ENCODE measurements at regions not wholly inside any gene's neighbourhood (a gene's known extent, or its start where the extent isn't known, plus 50 kb on each side); places are given as distances from the start of the nearest gene placed in this dataset.

DNA sequence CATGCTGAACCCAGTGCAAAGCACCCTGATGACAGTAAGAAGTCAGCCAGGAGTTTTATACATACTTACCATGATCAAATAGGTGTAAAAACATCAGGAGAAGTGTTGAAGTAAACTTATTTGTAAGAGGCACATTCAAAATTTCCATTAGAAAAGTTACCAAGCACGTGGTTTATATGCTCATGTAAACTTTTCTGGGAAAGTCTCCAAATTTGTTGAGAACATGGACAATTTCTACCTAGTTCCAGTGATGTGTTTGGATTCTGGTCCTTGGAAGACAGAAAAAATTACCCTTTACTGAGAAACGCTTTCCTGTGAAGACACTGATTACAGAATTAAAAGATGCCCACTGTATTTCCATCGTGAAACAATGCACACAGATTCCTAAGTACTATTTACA, 288.9 kb upstream of the CDH4 start:
- Histone ChIP-seq H3K4me3 (ENCODE audit: low read depth, low read length) (no peak overlapping the region), H3K36me3 (no peaks in the 10 kb centered on the region), H3K27ac (no peak overlapping the region), H3K9me3 (ENCODE audit: severe bottlenecking) (no peaks in the 10 kb centered on the region), H3K27me3 (ENCODE audit: insufficient read depth, low read depth, severe bottlenecking) (peaks cover 76% of the 10 kb centered on the region)
- TF ChIP-seq, protein P1, sequence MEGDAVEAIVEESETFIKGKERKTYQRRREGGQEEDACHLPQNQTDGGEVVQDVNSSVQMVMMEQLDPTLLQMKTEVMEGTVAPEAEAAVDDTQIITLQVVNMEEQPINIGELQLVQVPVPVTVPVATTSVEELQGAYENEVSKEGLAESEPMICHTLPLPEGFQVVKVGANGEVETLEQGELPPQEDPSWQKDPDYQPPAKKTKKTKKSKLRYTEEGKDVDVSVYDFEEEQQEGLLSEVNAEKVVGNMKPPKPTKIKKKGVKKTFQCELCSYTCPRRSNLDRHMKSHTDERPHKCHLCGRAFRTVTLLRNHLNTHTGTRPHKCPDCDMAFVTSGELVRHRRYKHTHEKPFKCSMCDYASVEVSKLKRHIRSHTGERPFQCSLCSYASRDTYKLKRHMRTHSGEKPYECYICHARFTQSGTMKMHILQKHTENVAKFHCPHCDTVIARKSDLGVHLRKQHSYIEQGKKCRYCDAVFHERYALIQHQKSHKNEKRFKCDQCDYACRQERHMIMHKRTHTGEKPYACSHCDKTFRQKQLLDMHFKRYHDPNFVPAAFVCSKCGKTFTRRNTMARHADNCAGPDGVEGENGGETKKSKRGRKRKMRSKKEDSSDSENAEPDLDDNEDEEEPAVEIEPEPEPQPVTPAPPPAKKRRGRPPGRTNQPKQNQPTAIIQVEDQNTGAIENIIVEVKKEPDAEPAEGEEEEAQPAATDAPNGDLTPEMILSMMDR (IDR thresholded peaks at IDR 0.05; ENCODE audit: low read depth, low read length), result no peak
- DNase-seq, result no peak

DNA sequence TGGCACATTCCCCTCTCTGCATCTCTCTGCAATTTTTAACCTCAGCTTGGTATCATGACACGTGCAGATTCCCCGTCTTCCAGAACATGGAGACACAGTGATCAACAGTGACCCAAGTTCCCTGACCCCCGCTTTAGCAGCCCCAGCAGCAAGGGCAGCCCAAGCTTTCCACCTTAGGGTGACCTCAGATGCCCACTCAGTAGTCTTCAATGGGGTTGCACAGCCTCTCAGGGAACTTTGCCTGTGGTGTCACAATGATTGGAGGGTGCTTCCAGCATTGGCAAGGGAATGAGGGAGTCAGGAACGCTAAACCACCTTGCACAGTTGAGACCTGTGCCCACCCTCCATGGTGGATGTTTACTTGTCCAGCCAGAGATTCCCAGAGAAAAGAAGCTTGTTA, 287.1 kb upstream of the CDH4 start:
- no peak for DNase-seq
- no peaks in the 10 kb centered on the region for H3K36me3 ChIP-seq
- peaks cover 84% of the 10 kb centered on the region for H3K27me3 ChIP-seq (ENCODE audit: insufficient read depth, low read depth, severe bottlenecking)
- no peak overlapping the region for H3K27ac ChIP-seq
- no peak overlapping the region for H3K4me3 ChIP-seq (ENCODE audit: low read depth, low read length)
- H3K9me3 ChIP-seq (ENCODE audit: severe bottlenecking), result no peaks in the 10 kb centered on the region
- TF ChIP-seq, protein P1 (IDR thresholded peaks at IDR 0.05; ENCODE audit: low read depth, low read length), result no peak

GRCh38 chr20:60966031-60966430, 286.0 kb upstream of the CDH4 start:
- Histone ChIP-seq H3K36me3 (no peaks in the 10 kb centered on the region), H3K27me3 (ENCODE audit: insufficient read depth, low read depth, severe bottlenecking) (peaks cover 81% of the 10 kb centered on the region), H3K9me3 (ENCODE audit: severe bottlenecking) (no peaks in the 10 kb centered on the region), H3K27ac (no peak overlapping the region), H3K4me3 (ENCODE audit: low read depth, low read length) (no peak overlapping the region)
- TF ChIP-seq, protein P1 (IDR thresholded peaks at IDR 0.05; ENCODE audit: low read depth, low read length), result no peak
- DNase-seq, result no peak

DNA sequence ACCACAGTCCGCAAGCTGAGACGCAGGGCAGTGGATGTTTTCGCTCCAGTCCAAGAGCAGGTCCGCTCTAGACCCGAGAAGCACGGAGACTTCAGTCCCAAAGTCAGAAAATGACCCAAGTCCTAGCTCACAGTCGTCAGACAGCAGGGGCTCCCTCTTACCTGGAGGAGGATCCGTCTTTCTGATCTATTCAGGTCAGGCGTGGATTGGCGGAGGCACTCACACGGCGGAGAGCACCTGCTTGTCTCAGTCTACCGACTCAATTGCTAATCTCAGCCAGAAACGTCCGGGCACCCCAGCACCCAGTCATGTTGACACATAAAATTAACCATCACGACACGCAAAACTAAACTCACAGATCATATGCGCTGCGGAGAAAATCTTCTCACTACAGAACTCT, 285.3 kb upstream of the CDH4 start:
- Histone ChIP-seq H3K9me3 (ENCODE audit: severe bottlenecking) (no peaks in the 10 kb centered on the region), H3K36me3 (no peaks in the 10 kb centered on the region), H3K27ac (no peak overlapping the region), H3K4me3 (ENCODE audit: low read depth, low read length) (no peak overlapping the region), H3K27me3 (ENCODE audit: insufficient read depth, low read depth, severe bottlenecking) (peaks cover 74% of the 10 kb centered on the region)
- TF ChIP-seq, protein P1 (IDR thresholded peaks at IDR 0.05; ENCODE audit: low read depth, low read length), result no peak
- DNase-seq, result no peak

GRCh38 chr20:60967431-60968316, 284.4 kb upstream of the CDH4 start:
- Histone ChIP-seq H3K27me3 (ENCODE audit: insufficient read depth, low read depth, severe bottlenecking) (peaks cover 67% of the 10 kb centered on the region), H3K27ac (no peak overlapping the region), H3K36me3 (no peaks in the 10 kb centered on the region), H3K9me3 (ENCODE audit: severe bottlenecking) (no peaks in the 10 kb centered on the region), H3K4me3 (ENCODE audit: low read depth, low read length) (no peak overlapping the region)
- TF ChIP-seq, protein P1 (IDR thresholded peaks at IDR 0.05; ENCODE audit: low read depth, low read length), result no peak
- no peak for DNase-seq

All from WERI-Rb-1 (cell line).